ENCODE measurements at regions not wholly inside any gene's neighbourhood (a gene's known extent, or its start where the extent isn't known, plus 50 kb on each side); places are given as distances from the start of the nearest gene placed in this dataset.
"Not testable (repeated sequence)": the region's sequence is repeated elsewhere in the genome, so short reads cannot be mapped to it uniquely, and the experiment has no call there.

- no peak for DNase-seq
These were observed 154.1 kb downstream of the SH3BP4 start for GRCh38 chr2:235105821-235106359.

GRCh38 chr2:235106874-235107639 is 155.2 kb downstream of the SH3BP4 start:
- DNase-seq, result peak; percentile 38 to 58

- DNase-seq, result no peak
These were observed 155.8 kb downstream of the SH3BP4 start for GRCh38 chr2:235107640-235107951.

- DNase-seq, result not testable (repeated sequence)
These were observed 157.7 kb downstream of the SH3BP4 start for GRCh38 chr2:235109561-235109960.

GRCh38 chr2:235112365-235112764 is 160.5 kb downstream of the SH3BP4 start:
- DNase-seq, result no peak

- no peak for DNase-seq
These were observed 162.0 kb downstream of the SH3BP4 start for GRCh38 chr2:235113854-235114253.

GRCh38 chr2:235114286-235114685 is 162.5 kb downstream of the SH3BP4 start:
- no peak for DNase-seq

GRCh38 chr2:235115521-235115920 is 163.7 kb downstream of the SH3BP4 start:
- DNase-seq, result no peak

- peak; percentile 6 to 25 for DNase-seq
These were observed 165.2 kb downstream of the SH3BP4 start for GRCh38 chr2:235116885-235117492.

- DNase-seq, result no peak
These were observed 175.0 kb downstream of the SH3BP4 start for GRCh38 chr2:235126768-235127167.

- no peak for DNase-seq
These were observed 176.1 kb downstream of the SH3BP4 start for GRCh38 chr2:235127931-235128330.

- DNase-seq, result no peak
These were observed 178.0 kb downstream of the SH3BP4 start for GRCh38 chr2:235129850-235130249.

- no peak for DNase-seq
These were observed 179.8 kb downstream of the SH3BP4 start for GRCh38 chr2:235131334-235132305.

- no peak for DNase-seq
These were observed 180.8 kb downstream of the SH3BP4 start for GRCh38 chr2:235132651-235133050.

GRCh38 chr2:235133837-235134236 is 182.0 kb downstream of the SH3BP4 start:
- no peak for DNase-seq

GRCh38 chr2:235134420-235134819 is 182.6 kb downstream of the SH3BP4 start:
- no peak for DNase-seq

- DNase-seq, result no peak
These were observed 183.6 kb downstream of the SH3BP4 start for GRCh38 chr2:235135195-235135965.

GRCh38 chr2:235135990-235136561 is 184.3 kb downstream of the SH3BP4 start:
- DNase-seq, result peak; percentile 50 to 68

GRCh38 chr2:235138339-235138738 is 186.5 kb downstream of the SH3BP4 start:
- no peak for DNase-seq

- DNase-seq, result no peak
These were observed 188.4 kb downstream of the SH3BP4 start for GRCh38 chr2:235139956-235140800.

- no peak for DNase-seq
These were observed 188.9 kb downstream of the SH3BP4 start for GRCh38 chr2:235140801-235141081.

Data from NCI-H1930 (cell line).